Gastrocnemius medialis (tissue), 4 donors: ENCODE measurements at regions not wholly inside any gene's neighbourhood (a gene's known extent, or its start where the extent isn't known, plus 50 kb on each side); places are given as distances from the start of the nearest gene placed in this dataset.

Source experiments
- POLR2A ChIP-seq, 2 donors: fragments of 450-650 bp; IDR thresholded peaks; one replicate each; pipeline ENCODE4 v1.6.1; 2017; ENCODE audit warnings: antibody characterized with exemption in 2 of 2, mild to moderate bottlenecking in 2 of 2, moderate library complexity in 2 of 2
- TF ChIP-seq, protein P1 (sequence below), 5 experiments: fragments of 450-650 bp in 3 of 5; fragments of 200-600 bp in 2 of 5; sonication (generic) in 2 of 5; IDR thresholded peaks in 4 of 5; conservative IDR thresholded peaks in 1 of 5; 1 replicate in 4 of 5; 2 replicates in 1 of 5; pipeline ENCODE4 v1.5.1; 2016 to 2019; ENCODE audit warnings: antibody characterized with exemption in 5 of 5, mild to moderate bottlenecking in 3 of 5, moderate library complexity in 3 of 5

DNA sequence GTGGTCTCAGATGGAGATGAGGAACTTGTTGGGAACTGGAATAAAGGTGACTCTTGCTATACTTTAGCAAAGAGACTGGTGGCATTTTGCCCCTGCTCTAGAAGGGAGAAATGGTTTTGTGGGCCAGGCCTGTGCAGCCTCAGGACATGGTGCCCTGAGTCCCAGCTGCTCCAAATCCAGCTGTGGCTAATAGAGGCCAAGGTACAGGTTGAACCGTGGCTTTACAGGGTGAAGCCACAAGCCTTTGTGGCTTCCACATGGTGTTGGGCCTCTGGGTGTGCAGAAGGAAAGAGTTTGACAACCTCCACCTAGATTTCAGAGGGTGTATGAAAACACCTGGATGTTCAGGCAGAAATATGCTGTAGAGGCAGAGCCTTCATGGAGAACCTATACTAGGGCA lies 586.0 kb downstream of the FLRT2 start:
- TF ChIP-seq, protein P1, sequence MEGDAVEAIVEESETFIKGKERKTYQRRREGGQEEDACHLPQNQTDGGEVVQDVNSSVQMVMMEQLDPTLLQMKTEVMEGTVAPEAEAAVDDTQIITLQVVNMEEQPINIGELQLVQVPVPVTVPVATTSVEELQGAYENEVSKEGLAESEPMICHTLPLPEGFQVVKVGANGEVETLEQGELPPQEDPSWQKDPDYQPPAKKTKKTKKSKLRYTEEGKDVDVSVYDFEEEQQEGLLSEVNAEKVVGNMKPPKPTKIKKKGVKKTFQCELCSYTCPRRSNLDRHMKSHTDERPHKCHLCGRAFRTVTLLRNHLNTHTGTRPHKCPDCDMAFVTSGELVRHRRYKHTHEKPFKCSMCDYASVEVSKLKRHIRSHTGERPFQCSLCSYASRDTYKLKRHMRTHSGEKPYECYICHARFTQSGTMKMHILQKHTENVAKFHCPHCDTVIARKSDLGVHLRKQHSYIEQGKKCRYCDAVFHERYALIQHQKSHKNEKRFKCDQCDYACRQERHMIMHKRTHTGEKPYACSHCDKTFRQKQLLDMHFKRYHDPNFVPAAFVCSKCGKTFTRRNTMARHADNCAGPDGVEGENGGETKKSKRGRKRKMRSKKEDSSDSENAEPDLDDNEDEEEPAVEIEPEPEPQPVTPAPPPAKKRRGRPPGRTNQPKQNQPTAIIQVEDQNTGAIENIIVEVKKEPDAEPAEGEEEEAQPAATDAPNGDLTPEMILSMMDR (IDR thresholded peaks at IDR 0.05 in 4 of 5, conservative IDR thresholded peaks at IDR 0.05 in 1 of 5), result no peak
- no peak for TF ChIP-seq POLR2A (IDR thresholded peaks at IDR 0.05)
